ENCODE measurements at regions not wholly inside any gene's neighbourhood (a gene's known extent, or its start where the extent isn't known, plus 50 kb on each side); places are given as distances from the start of the nearest gene placed in this dataset.

- H3K36me3 ChIP-seq: no peaks in the 10 kb centered on the region
- no peak overlapping the region for H3K4me3 ChIP-seq
- H3K27ac ChIP-seq: no peak overlapping the region
- H3K27me3 ChIP-seq: no peaks in the 10 kb centered on the region
- no peaks in the 10 kb centered on the region for H3K4me1 ChIP-seq
- no peak for TF ChIP-seq CTCF (IDR thresholded peaks at IDR 0.05 in 4 of 5, conservative IDR thresholded peaks at IDR 0.05 in 1 of 5)
- TF ChIP-seq POLR2A (IDR thresholded peaks at IDR 0.05): no peak
- in situ Hi-C loops (cut with MboI; ENCODE audit: low sequenced_read_pairs in 4 of 4): no loop called here
- no peak for DNase-seq
- no peaks in the 10 kb centered on the region for H3K9me3 ChIP-seq
- ATAC-seq: peak in 1 of 2 donors; percentile 42
- intact Hi-C loops (cut with DNase I; ENCODE audit: low total_unique reads): no loop called here
These were observed 279.5 kb downstream of the ZNF326 start for GRCh38 chr1:90274376-90274775.

- TF ChIP-seq POLR2A (IDR thresholded peaks at IDR 0.05) (no peak), CTCF (IDR thresholded peaks at IDR 0.05 in 4 of 5, conservative IDR thresholded peaks at IDR 0.05 in 1 of 5) (no peak)
- DNase-seq: no peak
- Histone ChIP-seq H3K27ac (no peak overlapping the region), H3K4me3 (no peak overlapping the region), H3K4me1 (no peaks in the 10 kb centered on the region), H3K36me3 (no peaks in the 10 kb centered on the region), H3K9me3 (no peaks in the 10 kb centered on the region), H3K27me3 (no peaks in the 10 kb centered on the region)
- ATAC-seq: no peak
- in situ Hi-C loops (cut with MboI; ENCODE audit: low sequenced_read_pairs in 4 of 4): no loop called here
- intact Hi-C loops (cut with DNase I; ENCODE audit: low total_unique reads): no loop called here
These were observed 278.4 kb downstream of the ZNF326 start for GRCh38 chr1:90273241-90273774.

GRCh38 chr1:90262791-90263190, 267.9 kb downstream of the ZNF326 start:
- DNase-seq (no peak), ATAC-seq (no peak)
- H3K9me3 ChIP-seq: no peaks in the 10 kb centered on the region
- in situ Hi-C loops (cut with MboI; ENCODE audit: low sequenced_read_pairs in 4 of 4) (no loop called here), intact Hi-C loops (cut with DNase I; ENCODE audit: low total_unique reads) (no loop called here)
- H3K36me3 ChIP-seq: no peaks in the 10 kb centered on the region
- no peaks in the 10 kb centered on the region for H3K4me1 ChIP-seq
- TF ChIP-seq CTCF (IDR thresholded peaks at IDR 0.05 in 4 of 5, conservative IDR thresholded peaks at IDR 0.05 in 1 of 5) (no peak), POLR2A (IDR thresholded peaks at IDR 0.05) (no peak)
- H3K4me3 ChIP-seq: no peak overlapping the region
- H3K27me3 ChIP-seq: no peaks in the 10 kb centered on the region
- no peak overlapping the region for H3K27ac ChIP-seq

GRCh38 chr1:90262286-90262685, 267.4 kb downstream of the ZNF326 start:
- intact Hi-C loops (cut with DNase I; ENCODE audit: low total_unique reads): no loop called here

More at GRCh38 chr1:90262286-90262685, 267.4 kb downstream of the ZNF326 start:
- Histone ChIP-seq H3K27ac (no peak overlapping the region), H3K4me3 (no peak overlapping the region), H3K9me3 (no peaks in the 10 kb centered on the region), H3K4me1 (no peaks in the 10 kb centered on the region), H3K36me3 (no peaks in the 10 kb centered on the region), H3K27me3 (no peaks in the 10 kb centered on the region)
- no peak for ATAC-seq
- DNase-seq: no peak
- in situ Hi-C loops (cut with MboI; ENCODE audit: low sequenced_read_pairs in 4 of 4): no loop called here
- TF ChIP-seq CTCF (IDR thresholded peaks at IDR 0.05 in 4 of 5, conservative IDR thresholded peaks at IDR 0.05 in 1 of 5): no peak
- no peak for TF ChIP-seq POLR2A (IDR thresholded peaks at IDR 0.05)
